Hematopoietic multipotent progenitor cell treated with erythropoietin and hydrocortisone succinate and interleukin-3 and kit ligand, for 17 days (in vitro differentiated cells): ENCODE measurements at regions not wholly inside any gene's neighbourhood (a gene's known extent, or its start where the extent isn't known, plus 50 kb on each side); places are given as distances from the start of the nearest gene placed in this dataset.

Experiments
- DNase-seq: peaks from one replicate; pipeline ENCODE4 v3.0.0-alpha.2; 2015; ENCODE audit warnings: low spot score

DNA sequence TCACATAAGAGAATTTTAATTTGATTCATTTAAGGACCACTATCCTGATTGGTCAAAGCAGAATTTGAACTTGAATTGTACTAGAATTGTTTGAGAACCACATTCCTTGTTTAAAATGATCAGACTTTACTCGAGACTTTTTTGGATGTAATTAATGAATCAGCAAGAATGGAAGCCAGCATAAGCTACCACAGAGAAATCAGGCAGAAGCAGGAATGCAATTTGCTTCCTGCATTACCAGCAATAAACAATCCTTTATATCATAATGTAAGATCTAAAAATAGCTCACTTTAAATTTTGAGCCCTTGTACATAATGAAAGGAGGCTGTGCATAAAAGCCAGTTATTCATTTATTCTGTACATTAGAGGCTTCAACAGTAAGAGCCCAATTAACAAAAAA, 119.8 kb upstream of the BACE2 start:
- no peak for DNase-seq

DNA sequence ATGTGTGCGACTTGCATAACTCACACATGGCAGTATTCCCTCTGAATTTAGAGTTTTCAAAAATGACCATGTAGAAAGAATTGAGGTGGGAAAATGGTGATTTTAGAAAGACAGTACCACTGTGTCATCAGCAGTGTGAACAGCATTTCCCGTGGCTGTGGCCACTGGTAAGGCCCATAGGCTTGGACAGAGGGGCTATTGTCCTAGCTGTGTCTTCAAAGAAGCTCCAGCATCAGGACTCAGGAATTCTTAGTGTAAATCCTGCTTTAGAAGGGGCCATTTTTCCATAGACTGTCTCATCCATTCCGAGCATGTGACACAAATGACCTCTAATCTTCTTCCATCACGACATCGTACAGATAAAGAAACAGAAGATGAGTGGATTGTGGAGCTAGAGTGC, 119.3 kb upstream of the BACE2 start:
- no peak for DNase-seq

DNA sequence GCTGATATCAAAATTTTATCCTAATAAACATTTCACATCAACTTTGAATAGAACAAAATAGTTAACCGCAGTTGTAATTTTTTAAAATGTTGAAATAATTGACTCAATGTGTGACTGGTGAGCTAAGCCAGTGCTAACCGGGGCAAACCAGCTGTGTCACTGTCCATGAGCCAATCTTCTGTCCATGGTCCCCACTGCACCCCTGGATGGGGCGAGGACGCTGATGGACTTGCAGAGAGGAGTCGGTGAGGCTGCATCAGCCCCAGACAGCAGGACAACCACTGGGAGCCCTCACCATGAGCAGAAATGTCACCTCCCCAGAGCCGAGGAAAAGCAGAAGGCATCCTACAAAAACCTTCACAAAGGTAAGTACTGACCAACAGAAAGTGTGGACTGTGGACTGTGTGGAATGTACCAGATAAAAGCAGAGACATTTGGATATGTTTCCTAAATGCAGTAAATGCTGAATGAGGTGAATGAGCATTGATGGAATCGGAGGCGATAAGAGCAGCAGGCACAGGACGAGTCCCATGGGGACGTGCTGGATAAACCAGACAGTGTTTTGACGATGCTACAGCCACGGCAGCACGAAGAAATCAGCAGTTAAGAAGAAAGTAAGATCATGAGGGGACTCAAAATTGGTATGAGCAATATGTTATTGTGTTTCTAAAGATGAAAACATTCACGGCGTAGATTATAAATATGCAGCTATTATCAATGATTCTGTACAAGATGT, 115.0 kb upstream of the BACE2 start:
- DNase-seq, result no peak

DNA sequence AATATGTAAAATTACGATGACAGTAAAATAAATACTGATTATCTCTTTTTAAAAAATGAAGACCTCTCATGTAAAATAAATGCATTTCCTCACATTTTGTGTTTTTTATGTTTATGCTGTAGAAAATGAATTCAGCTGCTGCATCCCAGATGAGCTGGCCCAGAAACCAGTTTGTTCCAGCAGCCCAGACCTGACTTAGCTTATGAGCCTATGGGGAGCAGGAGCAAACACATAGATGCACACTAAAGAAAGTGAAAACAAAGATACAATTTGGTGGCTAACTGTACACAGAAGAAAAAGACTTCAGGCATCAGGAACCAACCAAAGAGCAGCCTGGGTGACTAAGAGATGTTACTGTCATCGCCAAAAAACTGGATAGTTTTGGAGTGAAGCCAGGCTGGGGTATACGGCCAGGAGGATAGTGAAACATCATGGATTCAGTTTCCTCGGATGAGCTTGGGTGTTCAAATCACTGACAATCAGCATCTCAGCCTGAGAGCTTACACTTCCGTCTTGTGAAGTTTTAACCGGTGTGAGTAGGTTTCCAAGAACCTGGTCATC, 113.9 kb upstream of the BACE2 start:
- DNase-seq, result no peak

DNA sequence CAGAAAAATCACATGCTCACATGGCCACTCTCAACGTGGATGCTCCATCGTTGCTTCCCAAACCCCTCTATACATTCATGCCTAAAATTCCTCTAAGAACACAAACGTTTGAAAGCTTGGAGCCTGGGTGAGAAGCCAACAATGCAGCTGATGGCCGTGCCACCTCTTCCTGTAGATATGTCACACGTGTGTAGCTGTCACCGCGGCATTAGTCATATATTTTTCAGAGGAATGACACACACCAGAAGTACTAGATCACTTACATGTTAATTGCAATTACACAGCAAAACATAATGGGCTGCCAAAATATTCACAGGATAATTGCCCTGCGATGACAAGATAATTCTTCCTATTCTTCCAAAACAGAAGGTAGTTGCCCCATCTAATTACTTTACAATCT, 112.7 kb upstream of the BACE2 start:
- no peak for DNase-seq

DNA sequence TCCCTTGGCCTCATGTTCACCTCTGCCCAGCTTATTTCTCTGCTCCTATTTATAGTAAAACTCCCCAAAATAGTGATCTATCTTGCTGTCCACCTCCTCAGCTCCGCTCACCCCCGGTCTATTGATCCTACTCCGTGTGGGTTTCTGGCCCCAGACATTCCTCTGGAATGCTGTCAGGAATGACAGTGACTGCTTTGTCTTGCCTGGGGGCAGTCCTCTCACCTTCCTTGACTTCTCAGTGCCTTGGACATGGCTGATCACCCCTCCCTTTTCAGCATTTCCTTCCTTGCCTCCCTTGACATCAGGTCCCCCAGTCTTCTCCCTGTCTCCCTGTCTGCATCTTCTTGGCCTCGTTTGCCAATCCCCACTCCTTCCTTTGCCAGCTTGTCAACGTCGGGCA, 108.1 kb upstream of the BACE2 start:
- no peak for DNase-seq

DNA sequence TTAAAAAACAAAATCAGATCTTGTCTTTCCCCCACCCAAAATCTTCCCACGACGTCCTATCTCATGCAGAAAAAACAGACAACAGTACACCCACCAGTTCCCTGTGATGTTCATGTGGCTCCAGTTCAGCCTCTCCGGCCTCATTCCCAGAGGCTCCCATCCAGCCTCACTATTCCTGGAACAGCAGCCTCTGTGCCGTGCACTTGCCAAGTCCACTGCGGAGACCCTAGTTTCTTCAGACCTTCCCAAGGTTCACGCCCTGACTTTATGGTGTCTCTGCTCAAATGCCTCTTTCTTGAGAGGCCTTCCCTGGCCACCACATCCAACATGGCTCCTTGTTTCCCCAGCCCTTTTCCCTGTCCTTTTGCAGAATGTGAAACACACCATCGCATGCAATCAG, 106.3 kb upstream of the BACE2 start:
- DNase-seq, result no peak

DNA sequence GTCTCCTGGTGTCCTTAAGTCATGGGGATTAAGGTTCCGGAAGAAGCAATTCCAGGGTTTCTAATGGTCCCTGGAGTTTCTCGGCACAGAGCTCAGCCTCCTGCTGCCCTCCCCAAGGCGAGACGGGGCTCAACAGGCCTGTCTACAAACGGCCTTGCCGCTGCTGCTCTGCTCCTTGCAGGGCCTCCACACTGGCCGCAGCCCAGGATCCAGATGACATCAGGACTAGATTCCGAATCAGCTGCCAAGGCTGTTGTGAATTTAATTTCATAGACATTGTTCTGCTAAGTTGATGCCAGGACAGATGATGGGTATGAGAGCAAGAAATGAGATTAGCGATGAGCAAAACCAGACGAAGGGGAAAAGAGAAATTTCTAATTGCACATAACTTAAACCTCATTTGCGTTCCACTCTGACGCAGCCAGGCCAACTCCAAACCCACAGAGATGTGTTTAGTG, 103.6 kb upstream of the BACE2 start:
- no peak for DNase-seq

DNA sequence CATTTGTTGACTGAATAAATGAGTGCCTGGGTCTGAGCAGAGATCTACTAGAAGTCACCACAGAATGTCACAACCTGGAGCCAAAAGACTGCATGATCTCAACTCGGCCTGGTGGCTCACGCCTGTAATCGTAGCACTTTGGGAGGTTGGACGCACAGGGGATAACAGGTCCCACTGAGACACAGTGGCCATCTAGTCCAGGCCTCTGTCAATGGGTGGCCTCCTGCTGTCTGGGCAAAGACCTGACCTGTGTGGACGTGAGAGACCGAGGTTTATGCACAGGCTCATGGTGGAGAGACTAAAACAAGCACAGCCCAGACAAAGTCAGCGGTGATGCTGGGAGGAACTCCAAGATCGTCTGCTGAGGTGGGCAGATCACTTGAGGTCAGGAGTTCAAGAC, 103.0 kb upstream of the BACE2 start:
- DNase-seq, result no peak

DNA sequence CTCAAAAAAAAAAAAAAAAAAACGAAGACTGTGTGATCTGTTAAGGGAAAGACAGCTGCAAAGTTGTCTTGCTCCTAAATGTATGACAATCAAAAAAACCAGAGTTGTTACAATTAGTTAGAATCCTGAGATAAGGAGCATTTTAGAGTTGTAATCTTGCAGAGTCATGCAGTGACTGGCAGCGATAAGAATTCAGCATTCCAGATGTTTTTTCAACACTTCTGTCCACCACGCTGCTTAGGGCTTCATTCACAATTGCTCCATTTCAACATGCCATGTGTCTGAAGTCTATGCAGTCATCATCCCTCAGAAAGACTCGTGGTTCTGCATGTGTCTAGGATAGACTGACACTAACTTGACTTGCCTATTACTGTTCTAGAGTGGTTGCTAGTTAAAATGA, 102.4 kb upstream of the BACE2 start:
- no peak for DNase-seq

DNA sequence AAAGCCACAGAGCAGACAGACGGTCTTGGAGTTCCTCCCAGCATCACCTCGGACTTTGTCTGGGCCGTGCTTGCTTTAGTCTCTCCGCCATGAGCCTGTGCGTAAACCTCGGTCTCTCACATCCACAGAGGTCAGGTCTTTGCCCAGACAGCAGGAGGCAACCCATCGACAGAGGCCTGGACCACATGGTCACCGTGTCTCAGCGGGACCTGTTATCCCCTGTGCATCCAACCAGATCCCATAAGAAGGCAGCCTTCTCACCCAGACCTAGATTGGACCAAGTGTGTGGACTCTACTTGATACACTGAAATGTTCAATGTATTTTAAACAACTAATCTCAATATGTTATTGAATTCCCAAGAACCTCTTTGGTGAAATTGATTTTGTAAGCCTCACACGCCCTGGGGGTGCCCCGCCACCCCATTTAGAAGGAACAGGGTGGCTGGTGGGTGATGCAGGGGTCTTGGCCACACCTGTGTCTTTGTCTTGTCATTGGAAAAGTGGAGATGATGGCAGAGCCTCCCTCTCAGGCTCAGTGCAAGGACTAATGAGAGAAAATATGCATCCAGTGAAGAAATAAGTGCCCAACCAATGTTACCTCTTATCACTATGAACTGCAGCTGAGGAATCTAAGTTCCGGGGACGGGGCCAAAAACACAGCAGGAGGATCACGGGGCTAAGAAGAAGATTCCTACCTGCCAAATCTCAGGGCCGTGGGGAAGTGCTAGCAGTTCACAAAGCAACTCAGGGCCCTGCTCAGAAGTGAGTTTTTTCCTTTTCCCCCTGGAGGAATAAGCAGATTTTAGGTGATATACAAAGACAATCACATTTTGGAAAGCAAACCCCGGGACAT, 101.6 kb upstream of the BACE2 start:
- no peak for DNase-seq

DNA sequence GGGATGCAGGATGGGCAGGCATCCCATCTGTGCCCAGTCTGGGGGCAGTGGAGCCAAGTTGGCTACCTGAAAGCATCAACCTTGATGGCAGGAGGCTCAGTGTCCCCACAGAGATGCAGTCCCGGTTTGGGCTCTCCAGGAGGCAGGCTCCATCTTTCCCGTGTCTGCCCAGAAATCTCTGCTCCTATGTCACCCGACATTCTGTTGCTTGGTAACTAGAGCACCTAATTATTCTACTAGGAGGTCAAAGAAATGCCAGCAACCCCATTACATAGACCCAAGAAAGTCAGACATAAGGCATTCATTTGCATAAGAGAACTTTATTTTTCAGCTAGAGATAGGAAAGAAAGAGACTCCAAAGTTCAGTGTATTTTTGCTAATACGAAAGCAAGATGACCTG, 100.3 kb upstream of the BACE2 start:
- DNase-seq, result no peak

DNA sequence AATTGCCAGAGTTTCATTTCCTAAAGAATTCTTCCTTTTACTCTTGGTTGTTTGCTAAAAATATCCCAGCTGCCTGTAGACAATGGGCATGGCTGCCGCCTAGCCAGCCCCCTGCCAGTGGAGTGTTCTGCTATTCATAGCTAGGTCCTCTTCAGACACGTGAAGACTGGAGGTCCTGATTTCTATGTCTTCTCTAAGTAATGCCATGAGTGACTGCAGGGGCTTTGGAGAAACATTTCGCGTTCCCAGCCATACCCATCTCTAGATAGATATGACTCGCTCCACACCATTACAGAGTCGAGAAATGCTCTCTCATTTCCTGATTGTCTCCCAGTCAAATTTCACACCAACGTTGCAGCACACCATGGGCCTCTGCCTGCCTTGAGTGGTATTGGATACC, 99.5 kb upstream of the BACE2 start:
- no peak for DNase-seq

DNA sequence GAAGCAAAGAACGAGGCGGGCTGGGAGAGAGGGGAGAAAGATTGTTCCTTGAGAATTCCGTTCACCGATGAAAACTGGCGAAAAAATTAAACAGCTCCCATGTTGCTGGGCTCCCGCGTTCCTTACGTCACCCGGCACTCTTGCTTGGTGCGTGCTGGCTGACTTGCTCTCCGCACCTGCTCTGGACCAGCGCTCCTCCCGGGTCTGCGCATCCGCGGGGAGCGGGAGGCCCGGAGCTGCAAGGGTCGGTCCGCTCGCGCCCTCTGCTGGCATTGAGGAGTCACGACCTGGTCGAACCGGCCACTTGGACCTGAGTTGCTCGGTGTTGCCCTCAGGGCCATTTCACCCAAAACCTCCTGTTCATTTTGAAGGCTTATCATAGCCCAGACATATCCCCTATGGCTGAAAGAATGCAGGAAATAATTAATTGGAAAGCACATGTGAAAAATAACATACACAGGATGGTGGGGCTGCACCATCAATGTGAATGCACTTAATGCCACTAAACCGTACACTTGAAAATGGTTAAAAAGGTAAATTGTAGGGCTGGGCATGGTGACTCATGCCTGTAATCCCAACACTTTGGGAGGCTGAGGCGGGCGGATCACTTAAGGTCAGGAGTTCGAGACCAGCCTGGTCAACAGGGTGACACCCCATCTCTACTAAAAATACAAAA, 98.9 kb upstream of the BACE2 start:
- peak; percentile 21 for DNase-seq

DNA sequence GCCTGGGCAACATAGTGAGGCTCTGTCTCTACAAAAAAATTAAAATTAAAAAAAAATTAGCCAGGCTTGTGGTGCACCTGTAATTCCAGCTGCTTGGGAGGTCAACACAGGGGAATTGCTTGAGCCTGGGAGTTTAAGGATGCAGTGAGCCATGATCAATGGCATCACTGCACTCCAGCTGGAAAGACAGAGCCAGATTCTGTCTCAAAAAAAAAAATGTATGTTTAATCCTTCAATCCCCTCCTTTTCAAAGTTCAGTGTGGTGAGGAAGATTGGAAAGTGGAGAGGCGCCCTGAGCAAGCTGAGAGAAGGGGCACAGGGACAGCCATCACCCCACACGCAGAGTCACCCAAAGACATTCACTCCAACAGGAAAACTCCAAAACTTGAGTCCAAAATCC, 97.7 kb upstream of the BACE2 start:
- DNase-seq, result no peak

DNA sequence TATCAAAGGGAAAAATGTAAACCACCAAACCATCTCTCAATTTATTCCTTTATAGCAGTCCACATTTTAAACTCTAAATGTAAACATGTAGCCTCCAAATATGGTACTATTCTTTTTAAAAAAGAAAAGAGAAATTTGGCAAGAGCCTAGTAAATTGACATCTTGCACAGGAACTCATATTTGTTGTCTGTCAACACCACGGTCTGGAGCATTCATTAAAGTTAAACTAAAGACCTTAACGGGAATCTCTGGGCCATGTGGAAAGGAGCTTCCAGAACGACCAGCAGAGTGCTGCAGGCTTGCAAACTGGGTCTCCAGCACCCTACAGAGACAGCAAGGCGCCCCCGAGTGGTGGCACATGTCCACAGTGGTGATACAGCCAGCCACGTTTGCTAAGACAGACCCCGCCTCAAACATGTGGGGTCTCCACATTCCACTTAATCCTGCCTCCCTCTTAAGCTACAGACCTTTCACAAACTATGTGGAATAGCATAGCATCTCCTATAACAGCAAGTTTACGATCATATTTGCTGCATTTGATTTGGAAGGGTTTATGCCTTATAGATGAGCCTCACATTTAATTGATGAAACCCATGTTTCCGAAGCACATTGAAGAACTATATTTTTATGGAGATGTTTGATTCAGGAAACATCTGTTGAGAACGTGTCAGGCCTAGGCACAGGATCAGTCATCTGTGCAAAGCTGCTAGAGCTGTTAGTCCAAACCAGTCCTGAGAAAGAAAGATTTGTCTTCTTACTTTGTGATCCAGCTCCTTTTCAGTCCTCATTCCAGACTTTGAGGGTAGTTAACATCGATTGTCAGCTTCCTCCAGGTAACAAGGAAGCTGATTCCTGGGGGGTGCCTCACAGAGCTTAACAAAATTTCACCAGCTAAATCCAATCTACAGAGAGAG, 96.4 kb upstream of the BACE2 start:
- no peak for DNase-seq

DNA sequence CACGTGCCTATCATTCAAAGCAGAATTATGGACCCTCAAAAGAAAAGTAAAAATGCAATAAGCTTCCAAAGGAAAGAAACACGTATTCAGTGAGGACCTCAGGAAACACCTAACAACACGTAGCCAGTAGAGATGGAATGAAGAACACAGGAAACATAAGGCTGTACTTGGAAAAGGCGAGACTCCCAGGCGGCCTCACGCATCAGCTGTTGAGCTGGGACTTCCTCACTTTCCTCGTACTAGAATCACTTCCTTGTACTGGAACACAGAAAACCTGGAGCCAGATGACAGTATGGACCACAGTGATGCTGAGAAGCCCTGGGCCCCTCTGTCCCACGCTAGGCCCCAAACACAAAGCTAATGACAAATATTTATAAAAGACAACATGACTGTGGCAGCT, 94.4 kb upstream of the BACE2 start:
- DNase-seq, result no peak

DNA sequence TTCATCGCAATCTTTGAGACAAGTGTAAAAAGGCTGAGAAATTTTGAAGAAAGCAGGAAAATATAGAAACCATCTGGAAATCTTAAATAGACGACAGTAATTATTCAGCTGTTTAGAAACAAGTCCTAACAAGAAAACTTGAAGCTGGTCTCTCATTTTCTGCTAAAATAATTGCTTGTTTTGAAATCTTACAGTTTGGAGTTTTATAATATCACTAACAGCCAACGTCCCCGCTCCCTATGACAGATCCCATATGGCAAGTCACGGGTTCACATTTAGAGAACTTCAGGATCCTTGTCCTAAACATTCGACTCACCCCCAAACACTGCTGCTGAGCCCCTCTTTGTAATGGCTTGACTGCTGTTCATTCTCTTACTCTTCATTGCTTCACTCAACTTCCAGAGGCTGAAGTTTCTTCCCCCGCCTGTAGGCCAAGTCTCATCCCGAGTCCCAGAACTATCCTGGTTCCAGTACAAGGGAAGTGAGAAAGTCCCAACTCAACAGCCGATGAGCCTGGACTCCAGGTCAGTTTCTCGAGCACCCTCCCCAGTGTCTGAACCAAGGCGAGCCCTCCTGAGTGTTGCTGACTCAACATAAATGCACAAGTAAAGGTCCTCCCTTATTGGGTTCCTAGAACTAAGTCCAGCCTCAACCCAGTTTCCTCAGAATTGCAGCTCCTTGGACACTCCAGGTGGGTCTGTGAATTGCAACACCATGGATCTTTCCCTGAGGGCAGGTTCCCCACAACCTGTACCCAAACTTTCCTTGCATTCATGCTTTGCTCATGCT, 93.4 kb upstream of the BACE2 start:
- no peak for DNase-seq

DNA sequence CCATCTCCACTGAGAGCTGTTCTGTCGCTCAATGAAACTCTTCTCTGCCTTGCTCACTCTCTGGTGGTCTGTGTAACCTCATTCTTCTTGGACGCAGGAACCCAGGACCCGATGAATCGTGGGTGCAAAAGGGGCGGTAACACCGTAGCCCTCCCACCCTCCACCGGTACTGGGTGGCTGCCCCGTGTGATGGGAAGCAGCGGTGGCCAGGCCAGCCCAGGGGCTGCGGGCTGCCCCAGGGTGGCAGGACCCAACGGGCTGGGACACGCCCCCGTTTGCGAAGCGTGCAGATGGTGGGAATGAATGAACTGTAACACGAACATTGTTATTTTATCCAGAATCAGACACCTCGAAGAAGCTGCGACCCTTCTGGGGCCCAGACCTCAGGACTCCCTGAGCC, 92.3 kb upstream of the BACE2 start:
- DNase-seq, result no peak

DNA sequence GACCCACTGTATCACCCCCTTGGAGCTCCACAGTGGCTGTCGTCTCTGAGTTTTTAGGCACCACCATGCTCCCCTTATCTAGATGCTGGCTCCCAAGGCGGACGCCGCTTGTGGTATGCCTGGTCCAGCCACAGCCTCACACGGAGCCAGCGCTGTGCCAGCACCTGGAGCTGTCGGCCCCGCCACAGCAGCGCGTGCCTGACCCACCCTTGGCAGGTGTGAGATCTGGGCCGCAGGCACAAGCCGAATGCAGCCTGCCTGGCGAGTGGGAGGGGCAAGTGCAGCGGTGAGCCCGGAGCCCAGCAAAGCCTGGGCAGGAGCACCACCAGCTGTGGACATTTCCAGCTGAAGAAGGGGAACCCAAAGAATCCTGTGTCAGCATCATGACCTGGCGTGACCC, 91.9 kb upstream of the BACE2 start:
- no peak for DNase-seq

DNA sequence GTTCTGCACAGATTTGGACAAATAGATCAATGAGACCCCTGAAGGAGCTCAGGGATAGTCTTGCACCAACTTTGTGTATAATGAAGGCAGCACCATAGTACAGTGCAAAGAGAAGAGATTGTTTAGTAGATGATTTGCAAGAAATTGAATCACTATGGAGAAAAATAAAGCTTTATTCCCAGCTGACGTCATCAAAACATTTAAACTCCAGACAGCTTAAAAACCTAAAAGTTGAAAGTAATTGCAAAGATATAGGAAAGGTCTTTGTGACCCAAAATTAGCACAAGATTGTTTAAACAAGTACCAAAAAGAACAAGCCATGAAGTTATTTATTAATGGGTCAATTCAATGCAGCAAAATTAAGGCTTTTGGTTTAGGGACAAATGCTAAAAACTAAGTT, 88.8 kb upstream of the BACE2 start:
- no peak for DNase-seq
